ENCODE measurements at regions not wholly inside any gene's neighbourhood (a gene's known extent, or its start where the extent isn't known, plus 50 kb on each side); places are given as distances from the start of the nearest gene placed in this dataset.

GRCh38 chr2:16408331-16409005, 257.2 kb downstream of the CYRIA start:
- no peak for DNase-seq

GRCh38 chr2:16407358-16407757, 258.3 kb downstream of the CYRIA start:
- DNase-seq: no peak

GRCh38 chr2:16406496-16407289, 258.9 kb downstream of the CYRIA start:
- DNase-seq: no peak

GRCh38 chr2:16405551-16405950, 260.1 kb downstream of the CYRIA start:
- DNase-seq: no peak

- no peak for DNase-seq
Observed at GRCh38 chr2:16404551-16405300, 260.9 kb downstream of the CYRIA start.

GRCh38 chr2:16404146-16404545, 261.5 kb downstream of the CYRIA start:
- no peak for DNase-seq

GRCh38 chr2:16402891-16403290, 262.7 kb downstream of the CYRIA start:
- no peak for DNase-seq

GRCh38 chr2:16401761-16402300, 263.8 kb downstream of the CYRIA start:
- DNase-seq: no peak

GRCh38 chr2:16400127-16400623, 265.5 kb downstream of the CYRIA start:
- no peak for DNase-seq

- DNase-seq: no peak
Observed at GRCh38 chr2:16398486-16399043, 267.1 kb downstream of the CYRIA start.

GRCh38 chr2:16397681-16398475, 267.8 kb downstream of the CYRIA start:
- no peak for DNase-seq

- no peak for DNase-seq
Observed at GRCh38 chr2:16396986-16397385, 268.6 kb downstream of the CYRIA start.

GRCh38 chr2:16396171-16396570, 269.5 kb downstream of the CYRIA start:
- DNase-seq: no peak

- DNase-seq: no peak
Observed at GRCh38 chr2:16395601-16396000, 270.0 kb downstream of the CYRIA start.

- no peak for DNase-seq
Observed at GRCh38 chr2:16394986-16395550, 270.6 kb downstream of the CYRIA start.

- DNase-seq: no peak
Observed at GRCh38 chr2:16394072-16394985, 271.3 kb downstream of the CYRIA start.

GRCh38 chr2:16393500-16394071, 272.0 kb downstream of the CYRIA start:
- DNase-seq: no peak

GRCh38 chr2:16392647-16393499, 272.8 kb downstream of the CYRIA start:
- DNase-seq: no peak

GRCh38 chr2:16391986-16392385, 273.6 kb downstream of the CYRIA start:
- no peak for DNase-seq

Data from stimulated activated CD4-positive, alpha-beta T cell treated with anti-CD3 and anti-CD28 coated beads, Interleukin-2, amount 100 ng/mL, for 24 hours (primary cell).